IPS-18c (cell line): ENCODE measurements at regions not wholly inside any gene's neighbourhood (a gene's known extent, or its start where the extent isn't known, plus 50 kb on each side); places are given as distances from the start of the nearest gene placed in this dataset.

Experiments
- H3K4me3 ChIP-seq: 2 replicates; pipeline ENCODE4 v1.7.0; 2013; ENCODE audit warnings: low read depth, mild to moderate bottlenecking, low read length, moderate library complexity; ENCODE audit not compliant: insufficient read depth
- H3K9me3 ChIP-seq: one replicate; pipeline ENCODE4 v1.6.1; 2013; ENCODE audit warnings: mild to moderate bottlenecking, low read length, moderate library complexity; ENCODE audit not compliant: control insufficient read depth, insufficient read depth

- Histone ChIP-seq H3K9me3 (no peaks in the 10 kb centered on the region), H3K4me3 (no peak overlapping the region)
These were observed 100.1 kb upstream of the DYNLRB2 start for GRCh38 chr16:80440667-80441066.

- no peak overlapping the region for H3K4me3 ChIP-seq
These were observed 103.1 kb upstream of the DYNLRB2 start for GRCh38 chr16:80437707-80438106.

GRCh38 chr16:80436510-80436909 is 104.3 kb upstream of the DYNLRB2 start:
- Histone ChIP-seq H3K4me3 (no peak overlapping the region), H3K9me3 (no peaks in the 10 kb centered on the region)

More at GRCh38 chr16:80437707-80438106, 103.1 kb upstream of the DYNLRB2 start:
- no peaks in the 10 kb centered on the region for H3K9me3 ChIP-seq

GRCh38 chr16:80433623-80434022 is 107.2 kb upstream of the DYNLRB2 start:
- no peak overlapping the region for H3K4me3 ChIP-seq
- H3K9me3 ChIP-seq, result no peaks in the 10 kb centered on the region

GRCh38 chr16:80427795-80428194 is 113.0 kb upstream of the DYNLRB2 start:
- Histone ChIP-seq H3K9me3 (no peaks in the 10 kb centered on the region), H3K4me3 (no peak overlapping the region)

GRCh38 chr16:80418517-80419355 is 122.1 kb upstream of the DYNLRB2 start:
- H3K4me3 ChIP-seq, result no peak overlapping the region
- H3K9me3 ChIP-seq, result no peaks in the 10 kb centered on the region

- no peak overlapping the region for H3K4me3 ChIP-seq
- H3K9me3 ChIP-seq, result no peaks in the 10 kb centered on the region
These were observed 123.0 kb upstream of the DYNLRB2 start for GRCh38 chr16:80417706-80418271.

GRCh38 chr16:80408014-80408413 is 132.8 kb upstream of the DYNLRB2 start:
- Histone ChIP-seq H3K4me3 (no peak overlapping the region), H3K9me3 (no peaks in the 10 kb centered on the region)

GRCh38 chr16:80407265-80407987 is 133.4 kb upstream of the DYNLRB2 start:
- H3K9me3 ChIP-seq, result no peaks in the 10 kb centered on the region
- H3K4me3 ChIP-seq, result no peak overlapping the region

GRCh38 chr16:80404847-80405246 is 135.9 kb upstream of the DYNLRB2 start:
- Histone ChIP-seq H3K4me3 (no peak overlapping the region), H3K9me3 (no peaks in the 10 kb centered on the region)

GRCh38 chr16:80403894-80404293 is 136.9 kb upstream of the DYNLRB2 start:
- no peaks in the 10 kb centered on the region for H3K9me3 ChIP-seq

GRCh38 chr16:80390871-80391489 is 149.8 kb upstream of the DYNLRB2 start:
- H3K4me3 ChIP-seq, result no peak overlapping the region
- H3K9me3 ChIP-seq, result no peaks in the 10 kb centered on the region

More at GRCh38 chr16:80403894-80404293, 136.9 kb upstream of the DYNLRB2 start:
- H3K4me3 ChIP-seq, result no peak overlapping the region

GRCh38 chr16:80390046-80390445 is 150.7 kb upstream of the DYNLRB2 start:
- H3K9me3 ChIP-seq, result no peaks in the 10 kb centered on the region
- H3K4me3 ChIP-seq, result no peak overlapping the region

- no peak overlapping the region for H3K4me3 ChIP-seq
These were observed 151.5 kb upstream of the DYNLRB2 start for GRCh38 chr16:80389338-80389737.

GRCh38 chr16:80387318-80387921 is 153.4 kb upstream of the DYNLRB2 start:
- H3K9me3 ChIP-seq, result no peaks in the 10 kb centered on the region
- no peak overlapping the region for H3K4me3 ChIP-seq

More at GRCh38 chr16:80389338-80389737, 151.5 kb upstream of the DYNLRB2 start:
- no peaks in the 10 kb centered on the region for H3K9me3 ChIP-seq

GRCh38 chr16:80384862-80385261 is 155.9 kb upstream of the DYNLRB2 start:
- Histone ChIP-seq H3K4me3 (no peak overlapping the region), H3K9me3 (no peaks in the 10 kb centered on the region)

GRCh38 chr16:80380514-80380913 is 160.3 kb upstream of the DYNLRB2 start:
- no peaks in the 10 kb centered on the region for H3K9me3 ChIP-seq

More at GRCh38 chr16:80380514-80380913, 160.3 kb upstream of the DYNLRB2 start:
- H3K4me3 ChIP-seq, result no peak overlapping the region
